ENCODE measurements at regions not wholly inside any gene's neighbourhood (a gene's known extent, or its start where the extent isn't known, plus 50 kb on each side); places are given as distances from the start of the nearest gene placed in this dataset.

DNA sequence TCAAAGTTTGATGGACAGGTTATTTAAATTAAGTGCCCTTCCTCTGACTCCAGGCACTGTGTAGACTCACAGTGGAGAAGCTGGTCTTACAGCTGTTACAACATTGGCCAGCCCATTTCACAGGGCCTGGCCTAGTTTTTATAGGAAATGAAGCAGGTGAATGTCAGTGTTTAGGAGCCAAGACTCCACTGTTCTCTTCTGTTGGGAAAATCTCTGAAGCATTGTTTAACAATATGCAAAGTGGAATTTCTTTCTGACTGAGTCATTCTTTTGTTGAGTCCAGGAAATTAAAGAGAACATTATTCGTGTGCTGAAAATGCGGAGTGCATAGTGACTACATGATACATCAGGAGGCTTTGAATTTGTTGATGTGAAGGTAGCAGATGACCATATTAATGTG lies 64.7 kb downstream of the ARRDC4 start:
- intact Hi-C loops (cut with DNase I; ENCODE audit: low total_unique reads), result no loop called here
- WGBS, 2 donors (ENCODE audit: low coverage in 1 of 2), result 52 to 73% methylated on average over 2 of the region's 2 CpGs

DNA sequence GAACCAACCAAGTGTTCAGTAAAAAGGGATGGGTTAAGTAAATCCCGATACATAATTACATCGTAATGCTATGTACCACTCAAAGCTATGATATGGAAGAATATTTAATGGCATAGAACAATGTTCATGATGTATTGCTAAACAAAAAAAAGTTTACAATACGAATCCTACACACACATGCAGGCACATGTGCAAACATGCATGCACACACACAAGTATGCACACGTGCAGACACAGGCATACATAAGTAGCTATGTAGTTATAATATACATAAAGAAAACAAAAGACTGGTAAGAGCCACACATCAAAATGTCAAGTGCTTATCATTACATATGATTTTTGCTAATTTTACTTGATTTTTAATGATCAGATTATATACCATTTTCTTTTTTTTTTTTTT lies 74.2 kb downstream of the ARRDC4 start:
- Histone ChIP-seq H3K36me3 (no peaks in the 10 kb centered on the region), H3K27ac (no peak overlapping the region), H3K27me3 (no peaks in the 10 kb centered on the region), H3K9me3 (no peaks in the 10 kb centered on the region), H3K4me3 (no peak overlapping the region), H3K4me1 (no peaks in the 10 kb centered on the region)
- intact Hi-C loops (cut with DNase I; ENCODE audit: low total_unique reads) (no loop called here), in situ Hi-C loops (cut with MboI; ENCODE audit: low pct_ligation_motif_present in 1 of 4, low pct_unique_long_range_greater_than_20kb in 1 of 4, low sequenced_read_pairs in 3 of 4) (no loop called here)
- TF ChIP-seq, protein P1, sequence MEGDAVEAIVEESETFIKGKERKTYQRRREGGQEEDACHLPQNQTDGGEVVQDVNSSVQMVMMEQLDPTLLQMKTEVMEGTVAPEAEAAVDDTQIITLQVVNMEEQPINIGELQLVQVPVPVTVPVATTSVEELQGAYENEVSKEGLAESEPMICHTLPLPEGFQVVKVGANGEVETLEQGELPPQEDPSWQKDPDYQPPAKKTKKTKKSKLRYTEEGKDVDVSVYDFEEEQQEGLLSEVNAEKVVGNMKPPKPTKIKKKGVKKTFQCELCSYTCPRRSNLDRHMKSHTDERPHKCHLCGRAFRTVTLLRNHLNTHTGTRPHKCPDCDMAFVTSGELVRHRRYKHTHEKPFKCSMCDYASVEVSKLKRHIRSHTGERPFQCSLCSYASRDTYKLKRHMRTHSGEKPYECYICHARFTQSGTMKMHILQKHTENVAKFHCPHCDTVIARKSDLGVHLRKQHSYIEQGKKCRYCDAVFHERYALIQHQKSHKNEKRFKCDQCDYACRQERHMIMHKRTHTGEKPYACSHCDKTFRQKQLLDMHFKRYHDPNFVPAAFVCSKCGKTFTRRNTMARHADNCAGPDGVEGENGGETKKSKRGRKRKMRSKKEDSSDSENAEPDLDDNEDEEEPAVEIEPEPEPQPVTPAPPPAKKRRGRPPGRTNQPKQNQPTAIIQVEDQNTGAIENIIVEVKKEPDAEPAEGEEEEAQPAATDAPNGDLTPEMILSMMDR (IDR thresholded peaks at IDR 0.05), result no peak
- TF ChIP-seq POLR2AphosphoS5 (IDR thresholded peaks at IDR 0.05), result no peak
- TF ChIP-seq POLR2A (IDR thresholded peaks at IDR 0.05), result no peak
- TF ChIP-seq EP300 (IDR thresholded peaks at IDR 0.05; ENCODE audit: low read depth), result no peak
- DNase-seq, result no peak
- WGBS, 2 donors (ENCODE audit: low coverage in 1 of 2), result 71 to 87% methylated on average over 4 of the region's 4 CpGs

More for the DNA sequence above, 64.7 kb downstream of the ARRDC4 start:
- TF ChIP-seq, protein P1 (IDR thresholded peaks at IDR 0.05), result no peak
- TF ChIP-seq POLR2A (IDR thresholded peaks at IDR 0.05) (no peak), EP300 (IDR thresholded peaks at IDR 0.05; ENCODE audit: low read depth) (no peak), POLR2AphosphoS5 (IDR thresholded peaks at IDR 0.05) (peak in 2 of 3 donors; percentile 29 to 62)
- no peaks in the 10 kb centered on the region for H3K27me3 ChIP-seq
- no peaks in the 10 kb centered on the region for H3K4me1 ChIP-seq
- H3K4me3 ChIP-seq, result no peak overlapping the region
- in situ Hi-C loops (cut with MboI; ENCODE audit: low pct_ligation_motif_present in 1 of 4, low pct_unique_long_range_greater_than_20kb in 1 of 4, low sequenced_read_pairs in 3 of 4), result no loop called here
- no peak for DNase-seq
- no peaks in the 10 kb centered on the region for H3K36me3 ChIP-seq
- H3K9me3 ChIP-seq, result no peaks in the 10 kb centered on the region
- peak overlapping the region in 3 of 4 donors; percentile 30 to 58 (median 51) for H3K27ac ChIP-seq

DNA sequence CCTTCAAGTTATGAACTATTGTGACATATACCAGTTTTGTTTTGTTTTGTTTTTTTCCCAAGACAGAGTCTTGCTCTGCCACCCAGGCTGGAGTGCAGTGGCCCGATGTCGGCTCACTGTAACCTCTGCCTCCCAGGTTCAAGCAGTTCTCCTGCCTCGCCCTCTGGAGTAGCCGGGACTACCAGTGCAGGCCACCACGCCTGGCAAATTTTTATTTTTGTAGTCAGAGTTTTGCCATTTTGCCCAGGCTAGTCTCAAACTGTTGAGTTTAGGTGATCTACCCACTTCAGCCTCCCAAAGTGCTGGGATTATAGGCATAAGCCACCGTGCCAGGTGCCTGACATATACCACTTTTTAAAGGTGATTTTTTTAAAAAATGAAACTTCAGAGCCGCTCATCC lies 74.6 kb downstream of the ARRDC4 start:
- Histone ChIP-seq H3K9me3 (no peaks in the 10 kb centered on the region), H3K4me3 (no peak overlapping the region), H3K4me1 (no peaks in the 10 kb centered on the region), H3K36me3 (no peaks in the 10 kb centered on the region), H3K27me3 (no peaks in the 10 kb centered on the region), H3K27ac (no peak overlapping the region)
- intact Hi-C loops (cut with DNase I; ENCODE audit: low total_unique reads), result no loop called here
- WGBS, 2 donors (ENCODE audit: low coverage in 1 of 2), result 90% methylated on average over 7 of the region's 7 CpGs; no CpG with 5 or more reads in 1 of the 2 donors
- TF ChIP-seq, protein P1 (IDR thresholded peaks at IDR 0.05), result no peak
- TF ChIP-seq POLR2A (IDR thresholded peaks at IDR 0.05) (no peak), EP300 (IDR thresholded peaks at IDR 0.05; ENCODE audit: low read depth) (no peak), POLR2AphosphoS5 (IDR thresholded peaks at IDR 0.05) (no peak)
- in situ Hi-C loops (cut with MboI; ENCODE audit: low pct_ligation_motif_present in 1 of 4, low pct_unique_long_range_greater_than_20kb in 1 of 4, low sequenced_read_pairs in 3 of 4), result no loop called here
- no peak for DNase-seq

DNA sequence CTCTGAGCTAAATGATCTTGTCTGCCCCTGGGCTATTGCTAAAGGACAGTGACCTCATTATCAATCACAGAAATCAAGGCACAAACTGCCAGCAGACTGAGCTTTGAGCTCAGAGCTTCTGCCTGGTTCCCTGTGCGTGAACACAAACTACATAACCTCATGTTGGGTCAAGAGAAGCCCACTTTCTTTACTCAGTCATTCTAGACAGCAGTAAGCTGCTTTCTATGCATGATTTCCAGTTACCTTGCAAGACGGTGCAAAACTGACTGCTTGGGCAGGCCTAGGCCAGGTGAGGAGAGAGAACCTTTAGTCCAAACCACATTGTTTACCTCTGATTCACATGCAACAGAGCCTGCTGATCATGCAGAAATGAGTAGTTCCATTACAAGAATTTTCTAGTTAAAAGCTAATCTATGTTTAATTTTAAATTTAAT lies 75.1 kb downstream of the ARRDC4 start:
- no peak for DNase-seq
- in situ Hi-C loops (cut with MboI; ENCODE audit: low pct_ligation_motif_present in 1 of 4, low pct_unique_long_range_greater_than_20kb in 1 of 4, low sequenced_read_pairs in 3 of 4) (no loop called here), intact Hi-C loops (cut with DNase I; ENCODE audit: low total_unique reads) (no loop called here)
- TF ChIP-seq, protein P1 (IDR thresholded peaks at IDR 0.05), result no peak
- TF ChIP-seq POLR2AphosphoS5 (IDR thresholded peaks at IDR 0.05) (no peak), EP300 (IDR thresholded peaks at IDR 0.05; ENCODE audit: low read depth) (no peak), POLR2A (IDR thresholded peaks at IDR 0.05) (no peak)
- no peaks in the 10 kb centered on the region for H3K9me3 ChIP-seq
- no peaks in the 10 kb centered on the region for H3K36me3 ChIP-seq
- no peaks in the 10 kb centered on the region for H3K27me3 ChIP-seq
- H3K4me3 ChIP-seq, result no peak overlapping the region
- H3K27ac ChIP-seq, result no peak overlapping the region
- 85 to 89% methylated on average over 1 to 2 of the region's 2 CpGs for WGBS, 2 donors (ENCODE audit: low coverage in 1 of 2)
- H3K4me1 ChIP-seq, result no peaks in the 10 kb centered on the region
